ENCODE measurements at regions not wholly inside any gene's neighbourhood (a gene's known extent, or its start where the extent isn't known, plus 50 kb on each side); places are given as distances from the start of the nearest gene placed in this dataset.

- TF ChIP-seq EZH2 (IDR thresholded peaks at IDR 0.05) (no peak), CTCF (IDR thresholded peaks at IDR 0.05) (peak; percentile 25), EZH2phosphoT487 (IDR thresholded peaks at IDR 0.05) (no peak)
These were observed 246.8 kb upstream of the CNTN3 start for GRCh38 chr3:74861211-74861610.
